ENCODE measurements at regions not wholly inside any gene's neighbourhood (a gene's known extent, or its start where the extent isn't known, plus 50 kb on each side); places are given as distances from the start of the nearest gene placed in this dataset.

DNA sequence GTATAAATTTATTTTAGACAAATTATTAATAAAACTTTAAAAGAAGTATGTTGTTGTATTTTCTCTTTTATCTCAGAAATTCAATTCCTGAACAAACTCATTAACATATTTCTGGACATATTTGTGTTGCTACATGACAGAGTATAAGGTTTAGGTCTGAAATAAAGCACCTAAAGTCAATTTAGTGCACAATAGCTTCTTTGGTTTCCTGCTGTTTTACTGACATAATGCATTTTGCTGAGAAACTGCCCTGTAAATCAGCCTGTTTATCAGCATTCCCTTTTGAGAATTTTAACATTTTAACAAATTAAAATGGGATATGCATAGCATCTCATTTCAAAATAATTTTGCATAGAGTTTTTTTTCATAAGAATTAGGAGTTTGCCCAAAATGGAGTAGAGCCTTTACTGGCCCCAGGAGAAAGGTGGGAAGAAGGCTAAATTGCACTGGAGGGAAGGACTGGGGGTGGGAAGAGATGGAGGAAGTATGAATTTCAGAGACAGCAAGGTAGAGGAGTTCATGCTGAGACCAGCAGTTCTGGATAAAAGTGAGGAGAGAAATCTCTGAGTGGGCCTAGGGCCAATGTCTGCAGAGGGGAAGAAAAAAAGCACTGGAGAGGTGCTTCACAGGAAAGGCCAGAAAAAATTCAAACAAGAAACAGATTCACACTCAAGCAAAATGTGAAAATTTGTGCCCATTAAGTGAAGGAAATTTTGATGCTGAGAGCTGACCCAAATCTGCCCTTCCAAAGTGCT, 324.2 kb upstream of the HSF2 start:
- no peak for ATAC-seq (ENCODE audit: low read depth)
- intact Hi-C loops (cut with micrococcal nuclease): no loop called here
- POLR2A ChIA-PET: no interaction called here
- H3K36me3 Mint-ChIP-seq (ENCODE audit: low read depth): no peaks in the 10 kb centered on the region
- no peaks in the 10 kb centered on the region for H3K27me3 Mint-ChIP-seq
- CTCF ChIA-PET: no interaction called here
- no peaks in the 10 kb centered on the region for H3K9me3 Mint-ChIP-seq
- no peak for DNase-seq
- H3K4me3 Mint-ChIP-seq: no peak overlapping the region
- no peaks in the 10 kb centered on the region for H3K4me1 Mint-ChIP-seq
- H3K27ac Mint-ChIP-seq: no peak overlapping the region
- TF ChIP-seq, protein P1, sequence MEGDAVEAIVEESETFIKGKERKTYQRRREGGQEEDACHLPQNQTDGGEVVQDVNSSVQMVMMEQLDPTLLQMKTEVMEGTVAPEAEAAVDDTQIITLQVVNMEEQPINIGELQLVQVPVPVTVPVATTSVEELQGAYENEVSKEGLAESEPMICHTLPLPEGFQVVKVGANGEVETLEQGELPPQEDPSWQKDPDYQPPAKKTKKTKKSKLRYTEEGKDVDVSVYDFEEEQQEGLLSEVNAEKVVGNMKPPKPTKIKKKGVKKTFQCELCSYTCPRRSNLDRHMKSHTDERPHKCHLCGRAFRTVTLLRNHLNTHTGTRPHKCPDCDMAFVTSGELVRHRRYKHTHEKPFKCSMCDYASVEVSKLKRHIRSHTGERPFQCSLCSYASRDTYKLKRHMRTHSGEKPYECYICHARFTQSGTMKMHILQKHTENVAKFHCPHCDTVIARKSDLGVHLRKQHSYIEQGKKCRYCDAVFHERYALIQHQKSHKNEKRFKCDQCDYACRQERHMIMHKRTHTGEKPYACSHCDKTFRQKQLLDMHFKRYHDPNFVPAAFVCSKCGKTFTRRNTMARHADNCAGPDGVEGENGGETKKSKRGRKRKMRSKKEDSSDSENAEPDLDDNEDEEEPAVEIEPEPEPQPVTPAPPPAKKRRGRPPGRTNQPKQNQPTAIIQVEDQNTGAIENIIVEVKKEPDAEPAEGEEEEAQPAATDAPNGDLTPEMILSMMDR (IDR thresholded peaks at IDR 0.05): no peak

- no peak overlapping the region for H3K4me3 Mint-ChIP-seq
- no peaks in the 10 kb centered on the region for H3K27me3 Mint-ChIP-seq
- H3K36me3 Mint-ChIP-seq (ENCODE audit: low read depth): no peaks in the 10 kb centered on the region
- POLR2A ChIA-PET: no interaction called here
- no peaks in the 10 kb centered on the region for H3K9me3 Mint-ChIP-seq
- CTCF ChIA-PET: no interaction called here
- no peak overlapping the region for H3K27ac Mint-ChIP-seq
- H3K4me1 Mint-ChIP-seq: no peaks in the 10 kb centered on the region
- DNase-seq: no peak
- intact Hi-C loops (cut with micrococcal nuclease): no loop called here
- TF ChIP-seq, protein P1 (IDR thresholded peaks at IDR 0.05): no peak
- ATAC-seq (ENCODE audit: low read depth): no peak
Observed at GRCh38 chr6:122075917-122076316, 323.5 kb upstream of the HSF2 start.

DNA sequence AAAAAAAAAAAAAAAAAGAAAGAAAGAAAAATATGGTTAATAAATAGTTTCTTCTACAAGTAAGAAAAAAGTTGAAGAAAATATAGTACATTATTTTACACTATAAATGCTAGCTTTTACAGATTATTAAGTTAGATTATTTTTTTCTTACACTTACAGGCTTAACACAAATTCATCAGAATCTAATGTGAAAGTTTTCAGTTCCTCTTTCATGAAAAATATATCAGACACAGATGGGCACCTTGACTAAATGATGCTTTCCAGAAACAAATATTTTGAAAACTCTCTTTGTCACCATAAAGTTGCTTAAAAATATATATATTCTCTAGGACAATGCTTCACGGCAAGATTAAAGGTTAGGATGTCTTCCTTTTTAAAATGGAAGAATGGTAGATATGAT, 321.8 kb upstream of the HSF2 start:
- ChIA-PET CTCF (no interaction called here), POLR2A (no interaction called here)
- intact Hi-C loops (cut with micrococcal nuclease): no loop called here
- H3K27ac Mint-ChIP-seq: no peak overlapping the region
- H3K36me3 Mint-ChIP-seq (ENCODE audit: low read depth): no peaks in the 10 kb centered on the region
- TF ChIP-seq, protein P1 (IDR thresholded peaks at IDR 0.05): no peak
- H3K9me3 Mint-ChIP-seq: no peaks in the 10 kb centered on the region
- DNase-seq (no peak), ATAC-seq (ENCODE audit: low read depth) (no peak)
- no peak overlapping the region for H3K4me3 Mint-ChIP-seq
- H3K27me3 Mint-ChIP-seq: no peaks in the 10 kb centered on the region
- H3K4me1 Mint-ChIP-seq: no peaks in the 10 kb centered on the region

DNA sequence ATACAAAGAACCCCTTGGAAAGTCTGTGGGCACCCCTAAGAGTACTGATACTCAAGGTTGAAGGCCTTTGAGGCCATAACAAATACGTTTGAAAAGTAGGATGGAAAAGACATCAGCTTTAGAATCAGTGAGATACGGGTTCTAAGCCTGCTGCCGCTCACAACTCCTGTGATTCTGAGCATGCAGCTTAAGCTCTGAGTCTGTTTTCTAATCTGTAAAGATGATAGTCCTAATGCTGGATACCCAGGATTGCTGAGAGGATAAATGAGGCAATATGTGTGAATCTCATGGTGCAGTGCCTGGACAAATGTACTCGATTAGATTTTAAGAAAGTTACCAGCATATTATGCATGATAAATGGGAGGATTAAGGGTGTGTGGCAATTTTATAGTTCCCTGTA, 321.0 kb upstream of the HSF2 start:
- ATAC-seq (ENCODE audit: low read depth): no peak
- no peak for DNase-seq
- Mint-ChIP-seq H3K9me3 (no peaks in the 10 kb centered on the region), H3K4me1 (no peaks in the 10 kb centered on the region), H3K4me3 (no peak overlapping the region), H3K27ac (no peak overlapping the region), H3K27me3 (no peaks in the 10 kb centered on the region), H3K36me3 (ENCODE audit: low read depth) (no peaks in the 10 kb centered on the region)
- intact Hi-C loops (cut with micrococcal nuclease): no loop called here
- CTCF ChIA-PET: no interaction called here
- TF ChIP-seq, protein P1 (IDR thresholded peaks at IDR 0.05): no peak
- POLR2A ChIA-PET: no interaction called here

- Mint-ChIP-seq H3K4me3 (no peak overlapping the region), H3K36me3 (ENCODE audit: low read depth) (no peaks in the 10 kb centered on the region), H3K27me3 (no peaks in the 10 kb centered on the region), H3K4me1 (no peaks in the 10 kb centered on the region), H3K9me3 (no peaks in the 10 kb centered on the region), H3K27ac (no peak overlapping the region)
- DNase-seq: no peak
- no peak for ATAC-seq (ENCODE audit: low read depth)
- POLR2A ChIA-PET: no interaction called here
- TF ChIP-seq, protein P1 (IDR thresholded peaks at IDR 0.05): no peak
- CTCF ChIA-PET: no interaction called here
- intact Hi-C loops (cut with micrococcal nuclease): no loop called here
Observed at GRCh38 chr6:122079916-122080315, 319.5 kb upstream of the HSF2 start.

All from activated B cell treated with CpG ODN at 0.5 μM for 24 hours (primary cell).